ENCODE measurements at regions not wholly inside any gene's neighbourhood (a gene's known extent, or its start where the extent isn't known, plus 50 kb on each side); places are given as distances from the start of the nearest gene placed in this dataset.
"Not testable (repeated sequence)": the region's sequence is repeated elsewhere in the genome, so short reads cannot be mapped to it uniquely, and the experiment has no call there.

- no peak for DNase-seq (ENCODE audit: low read depth in 2 of 2)
Observed at GRCh38 chrX:4706961-4707360, 993.5 kb upstream of the PRKX start.

GRCh38 chrX:4690521-4690920, 977.1 kb upstream of the PRKX start:
- DNase-seq (ENCODE audit: low read depth in 2 of 2) = no peak

DNA sequence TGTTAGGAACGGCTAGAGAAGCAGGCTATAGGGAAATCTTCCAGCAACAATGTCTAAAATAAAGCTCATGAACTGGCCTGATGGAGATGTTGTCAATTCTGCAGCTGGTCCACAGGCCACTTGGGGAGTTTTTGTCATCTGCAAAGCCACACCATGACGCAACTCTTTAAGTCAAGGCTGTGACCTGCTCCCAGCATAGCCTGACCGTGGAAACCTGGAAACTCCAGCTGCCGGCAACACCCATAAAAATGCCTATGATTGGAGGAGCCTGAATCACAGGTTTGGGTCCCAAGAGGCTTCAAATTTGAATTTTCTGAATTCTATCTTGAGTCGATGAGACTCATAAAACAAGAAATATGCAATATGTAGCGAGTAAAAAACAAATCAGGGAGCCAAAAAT, 969.2 kb upstream of the PRKX start:
- DNase-seq (ENCODE audit: low read depth in 2 of 2) = no peak

DNA sequence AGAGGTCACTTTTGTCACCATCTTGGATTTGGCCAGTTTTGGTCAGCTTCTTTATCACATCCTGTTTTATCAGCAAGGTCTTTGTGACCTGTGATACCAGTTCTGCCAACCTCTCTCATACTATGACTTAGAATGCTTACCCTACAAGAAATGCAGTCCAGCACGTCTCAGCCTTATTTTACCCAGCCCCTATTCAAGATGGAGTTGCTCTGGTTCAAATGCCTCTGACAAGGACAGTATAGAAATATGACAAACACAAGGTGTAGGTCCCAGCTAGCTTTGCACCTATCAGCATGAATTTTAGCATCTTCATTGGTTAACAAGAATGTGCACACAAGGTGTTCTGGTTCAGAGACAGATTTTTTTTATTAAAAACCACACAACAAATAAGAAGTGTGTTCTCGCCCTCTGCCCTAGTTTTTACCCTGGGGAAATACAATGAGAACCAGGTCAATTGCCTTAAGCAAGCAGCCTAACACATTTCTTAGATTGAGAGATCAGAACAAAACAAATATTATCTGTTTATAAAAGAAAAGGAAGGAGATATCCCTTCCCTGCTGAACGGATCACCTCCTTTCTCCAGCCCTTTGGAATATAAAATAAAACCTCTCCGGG, 962.3 kb upstream of the PRKX start:
- no peak for DNase-seq (ENCODE audit: low read depth in 2 of 2)

- DNase-seq (ENCODE audit: low read depth in 2 of 2) = no peak
Observed at GRCh38 chrX:4674028-4674782, 960.8 kb upstream of the PRKX start.

- DNase-seq (ENCODE audit: low read depth in 2 of 2) = no peak
Observed at GRCh38 chrX:4671344-4671743, 957.9 kb upstream of the PRKX start.

- no peak for DNase-seq (ENCODE audit: low read depth in 2 of 2)
Observed at GRCh38 chrX:4670606-4671005, 957.2 kb upstream of the PRKX start.

- DNase-seq (ENCODE audit: low read depth in 2 of 2) = no peak
Observed at GRCh38 chrX:4668802-4669536, 955.5 kb upstream of the PRKX start.

DNA sequence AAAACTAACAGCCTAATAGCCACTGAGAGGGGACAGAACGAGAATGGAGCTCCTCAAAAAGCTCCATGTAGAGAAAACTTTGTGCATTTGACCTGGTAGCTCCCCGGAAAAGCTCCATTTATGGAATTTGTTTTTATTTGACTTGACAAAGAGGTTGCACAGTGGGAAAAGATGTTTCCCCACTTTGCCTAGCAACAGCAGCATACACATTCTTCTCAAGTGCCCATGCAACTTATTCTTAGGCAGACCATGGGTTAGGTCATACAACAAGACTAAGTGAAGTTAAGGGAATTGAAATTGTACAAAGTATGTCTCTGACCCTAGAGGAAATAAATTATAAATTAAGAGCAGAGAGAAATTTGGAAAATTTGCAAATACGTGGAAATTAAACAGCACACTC, 949.6 kb upstream of the PRKX start:
- DNase-seq (ENCODE audit: low read depth in 2 of 2) = no peak

- no peak for DNase-seq (ENCODE audit: low read depth in 2 of 2)
Observed at GRCh38 chrX:4661771-4662170, 948.3 kb upstream of the PRKX start.

GRCh38 chrX:4656419-4656818, 943.0 kb upstream of the PRKX start:
- DNase-seq (ENCODE audit: low read depth in 2 of 2) = no peak

- DNase-seq (ENCODE audit: low read depth in 2 of 2) = no peak
Observed at GRCh38 chrX:4655743-4656142, 942.3 kb upstream of the PRKX start.

DNA sequence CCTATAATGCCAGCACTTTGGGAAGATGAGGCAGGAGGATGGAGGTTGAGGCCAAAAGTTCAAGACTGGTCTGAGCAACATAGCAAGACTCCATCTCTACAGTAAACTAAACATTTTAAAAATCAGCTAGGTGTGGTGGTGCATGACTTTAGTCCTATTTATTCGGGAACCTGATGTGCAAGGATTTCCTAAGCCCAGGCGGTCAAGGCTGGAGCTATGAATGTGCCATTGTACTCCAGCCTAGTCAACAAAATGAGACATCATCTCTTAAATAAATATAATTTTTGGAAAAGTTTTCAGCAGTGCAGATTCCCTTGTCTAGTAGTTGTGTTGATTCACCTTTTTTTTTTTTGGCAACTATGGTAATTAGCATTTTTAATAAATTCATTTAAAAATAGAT, 928.7 kb upstream of the PRKX start:
- no peak for DNase-seq (ENCODE audit: low read depth in 2 of 2)

- no peak for DNase-seq (ENCODE audit: low read depth in 2 of 2)
Observed at GRCh38 chrX:4638036-4638435, 924.6 kb upstream of the PRKX start.

DNA sequence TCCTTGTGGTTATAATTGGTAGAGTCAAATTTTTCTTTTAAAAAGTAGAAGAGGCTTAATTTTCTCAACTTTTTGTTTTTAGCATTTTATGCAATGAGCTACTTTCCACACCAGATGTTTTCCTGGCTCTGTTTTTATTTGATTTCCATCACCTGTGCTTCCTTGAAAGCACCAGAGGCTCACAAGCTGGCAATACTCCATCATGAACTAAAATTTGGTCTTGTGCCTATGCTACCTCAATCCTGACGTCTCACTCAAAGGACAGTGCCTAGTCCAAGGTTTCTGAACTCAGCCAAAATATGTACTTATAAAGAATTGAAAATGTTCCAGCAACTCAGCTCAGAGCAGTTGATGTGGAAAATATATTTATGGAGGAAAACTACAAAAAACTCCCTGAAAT, 914.0 kb upstream of the PRKX start:
- DNase-seq (ENCODE audit: low read depth in 2 of 2) = no peak

GRCh38 chrX:4622486-4623167, 909.2 kb upstream of the PRKX start:
- no peak for DNase-seq (ENCODE audit: low read depth in 2 of 2)

- DNase-seq (ENCODE audit: low read depth in 2 of 2) = not testable (repeated sequence)
Observed at GRCh38 chrX:4613651-4614050, 900.2 kb upstream of the PRKX start.

DNA sequence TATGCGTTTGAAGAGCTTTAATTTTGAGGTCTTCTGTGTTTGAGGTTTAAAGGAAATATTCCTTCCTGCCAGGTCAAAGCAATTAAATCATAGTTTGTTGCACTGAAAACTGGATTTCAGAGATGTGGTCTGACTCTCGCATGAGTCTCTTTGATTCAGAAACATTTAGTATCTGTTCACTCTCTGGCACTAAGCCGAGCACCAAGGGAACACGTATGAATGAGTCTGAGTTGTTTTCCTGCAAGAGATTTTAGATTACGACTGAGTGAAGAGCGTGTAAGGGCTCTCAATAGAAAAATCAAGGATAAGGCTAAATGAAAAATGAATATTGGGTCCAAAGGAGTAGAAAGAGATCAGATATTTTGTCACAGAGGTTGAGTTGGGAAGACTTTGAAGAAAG, 875.4 kb upstream of the PRKX start:
- no peak for DNase-seq (ENCODE audit: low read depth in 2 of 2)

GRCh38 chrX:4588466-4588865, 875.0 kb upstream of the PRKX start:
- DNase-seq (ENCODE audit: low read depth in 2 of 2) = no peak

DNA sequence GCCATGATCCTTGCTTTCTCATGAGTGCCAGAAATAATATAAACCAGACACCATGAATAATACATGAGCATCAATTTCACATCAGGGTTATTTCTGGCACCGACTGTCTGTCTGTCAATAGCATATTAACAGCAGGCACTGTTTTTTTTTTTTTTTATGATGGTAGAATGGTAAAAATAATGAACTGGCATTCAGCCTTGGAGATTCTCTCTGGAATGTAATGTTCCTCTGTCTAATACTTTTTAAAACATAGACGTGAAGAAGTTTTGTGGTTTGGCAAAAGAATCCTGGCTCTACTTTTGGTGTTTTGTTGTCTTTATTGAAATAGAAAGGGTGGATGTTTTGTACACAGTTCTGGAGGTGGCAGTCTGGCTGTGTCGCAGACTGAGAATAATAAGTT, 874.6 kb upstream of the PRKX start:
- no peak for DNase-seq (ENCODE audit: low read depth in 2 of 2)

GRCh38 chrX:4579999-4580398, 866.5 kb upstream of the PRKX start:
- no peak for DNase-seq (ENCODE audit: low read depth in 2 of 2)

DNA sequence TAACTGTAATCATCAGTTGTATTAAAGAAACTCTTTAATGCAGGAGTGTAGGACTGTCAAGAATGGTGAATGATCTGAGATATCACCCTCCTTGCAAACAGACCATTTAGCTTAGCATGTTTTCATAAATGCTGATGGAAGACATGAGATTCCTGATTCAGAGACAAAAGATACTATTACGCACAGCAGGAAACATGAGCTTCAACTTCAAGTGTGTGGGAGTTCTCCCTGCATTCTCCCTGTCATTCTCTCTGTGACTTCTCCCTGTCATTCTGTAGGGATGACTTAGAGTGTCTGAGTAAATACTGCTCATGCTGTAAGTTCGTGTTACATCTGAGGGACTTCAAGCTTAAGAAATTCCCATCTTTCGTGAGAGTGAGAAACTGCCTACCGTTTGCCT, 866.0 kb upstream of the PRKX start:
- no peak for DNase-seq (ENCODE audit: low read depth in 2 of 2)

All from lung microvascular endothelial cell (primary cell).